HG02840 (cell line): ENCODE measurements at regions not wholly inside any gene's neighbourhood (a gene's known extent, or its start where the extent isn't known, plus 50 kb on each side); places are given as distances from the start of the nearest gene placed in this dataset.
"Not testable (repeated sequence)": the region's sequence is repeated elsewhere in the genome, so short reads cannot be mapped to it uniquely, and the experiment has no call there.

Source experiments
- ATAC-seq: cut with Tn5 transposase; IDR thresholded peaks from one replicate; pipeline ENCODE4 v1.9.1; 2021; ENCODE audit warnings: mild to moderate bottlenecking, moderate library complexity, moderate number of reproducible peaks; ENCODE audit not compliant: unreplicated experiment, low FRiP score

GRCh38 chr20:18876394-18876793 lies 62.8 kb downstream of the SCP2D1 start:
- not testable (repeated sequence) for ATAC-seq

- ATAC-seq = no peak
Measured at GRCh38 chr20:18879262-18879661, 65.7 kb downstream of the SCP2D1 start.

- no peak for ATAC-seq
Measured at GRCh38 chr20:18886756-18887155, 73.2 kb downstream of the SCP2D1 start.

GRCh38 chr20:18901980-18902737 lies 88.6 kb downstream of the SCP2D1 start:
- ATAC-seq = no peak

GRCh38 chr20:18904192-18904591 lies 90.6 kb downstream of the SCP2D1 start:
- no peak for ATAC-seq

- ATAC-seq = no peak
Measured at GRCh38 chr20:18904624-18905023, 91.0 kb downstream of the SCP2D1 start.

- no peak for ATAC-seq
Measured at GRCh38 chr20:18906046-18906445, 92.5 kb downstream of the SCP2D1 start.

GRCh38 chr20:18907353-18907752 lies 93.8 kb downstream of the SCP2D1 start:
- ATAC-seq = no peak

- ATAC-seq = no peak
Measured at GRCh38 chr20:18908109-18908508, 94.5 kb downstream of the SCP2D1 start.

GRCh38 chr20:18909254-18909653 lies 95.7 kb downstream of the SCP2D1 start:
- no peak for ATAC-seq

GRCh38 chr20:18913701-18914100 lies 100.1 kb downstream of the SCP2D1 start:
- no peak for ATAC-seq

GRCh38 chr20:18914796-18915195 lies 101.2 kb downstream of the SCP2D1 start:
- ATAC-seq = no peak

- no peak for ATAC-seq
Measured at GRCh38 chr20:18916886-18917750, 103.5 kb downstream of the SCP2D1 start.

GRCh38 chr20:18919996-18920395 lies 106.4 kb downstream of the SCP2D1 start:
- ATAC-seq = no peak

- ATAC-seq = no peak
Measured at GRCh38 chr20:18921291-18921690, 107.7 kb downstream of the SCP2D1 start.

GRCh38 chr20:18922251-18922650 lies 108.7 kb downstream of the SCP2D1 start:
- ATAC-seq = no peak

- ATAC-seq = no peak
Measured at GRCh38 chr20:18922898-18923297, 109.3 kb downstream of the SCP2D1 start.

- no peak for ATAC-seq
Measured at GRCh38 chr20:18926965-18927364, 113.4 kb downstream of the SCP2D1 start.

- ATAC-seq = no peak
Measured at GRCh38 chr20:18928626-18929025, 115.0 kb downstream of the SCP2D1 start.

- ATAC-seq = no peak
Measured at GRCh38 chr20:18929800-18930199, 116.2 kb downstream of the SCP2D1 start.

GRCh38 chr20:18943542-18943941 lies 130.0 kb downstream of the SCP2D1 start:
- ATAC-seq = no peak

GRCh38 chr20:18956890-18957289 lies 143.3 kb downstream of the SCP2D1 start:
- ATAC-seq = no peak
